ENCODE measurements at regions not wholly inside any gene's neighbourhood (a gene's known extent, or its start where the extent isn't known, plus 50 kb on each side); places are given as distances from the start of the nearest gene placed in this dataset.

DNA sequence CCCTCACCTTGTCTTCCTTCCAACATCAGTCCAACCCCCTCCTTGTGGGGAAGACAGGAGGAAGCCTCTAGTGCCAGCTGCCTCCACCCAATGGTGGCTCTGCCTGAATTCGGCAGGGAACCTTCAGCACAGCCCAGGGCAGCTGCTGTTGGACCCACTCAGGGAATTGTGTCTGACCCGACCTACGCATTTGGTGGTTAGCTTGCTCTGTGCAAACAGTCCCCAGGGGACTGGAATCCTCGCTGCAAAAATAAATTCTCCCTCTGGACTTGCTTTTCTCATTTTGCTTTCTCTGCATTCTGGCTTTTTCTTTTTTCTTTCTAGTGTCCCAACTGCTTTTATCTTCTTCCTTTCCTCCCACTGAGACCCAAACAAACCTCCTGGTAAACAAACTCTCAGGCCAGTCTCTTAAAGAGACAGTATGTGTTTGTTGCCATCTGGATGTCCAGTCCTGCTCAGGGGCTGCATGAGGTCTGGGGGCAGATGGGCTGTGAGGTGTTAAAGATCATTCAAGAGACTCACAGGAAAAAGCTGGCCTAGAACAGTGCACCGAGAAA is 137.7 kb upstream of the HAAO start:
- dilution Hi-C loops (cut with MboI; ENCODE audit: extremely low pct_ligation_motif_present, low sequenced_read_pairs), result no loop called here
- Histone ChIP-seq H3K36me3 (ENCODE audit: control insufficient read depth in 2 of 2, extremely low read depth in 1 of 2, insufficient read depth in 2 of 2, low read length in 2 of 2) (no peaks in the 10 kb centered on the region), H3K9ac (replicated peaks; ENCODE audit: extremely low read depth, insufficient read depth, low read length) (no peak overlapping the region), H2AFZ (ENCODE audit: low read depth, low read length) (peak overlapping the region; percentile 29), H3K27me3 (ENCODE audit: control insufficient read depth in 2 of 2, insufficient read depth in 2 of 2, low read length in 2 of 2) (no peaks in the 10 kb centered on the region), H3K4me3 (replicated peaks in 1 of 3; ENCODE audit: insufficient read depth in 1 of 3, low read depth in 1 of 3, low read length in 3 of 3) (no peak overlapping the region), H3K4me2 (ENCODE audit: insufficient read depth, low read length) (no peak overlapping the region), H3K79me2 (ENCODE audit: control insufficient read depth, insufficient read depth, low read length) (no peaks in the 10 kb centered on the region), H3K9me1 (replicated peaks; ENCODE audit: control insufficient read depth, extremely low read depth, insufficient read depth, low read length) (no peaks in the 10 kb centered on the region), H3K9me3 (replicated peaks; ENCODE audit: control insufficient read depth, insufficient read depth, low read length) (no peaks in the 10 kb centered on the region), H3K27ac (ENCODE audit: insufficient read depth, low read depth, low read length) (no peak overlapping the region), H3K4me1 (ENCODE audit: control insufficient read depth, extremely low read depth, insufficient read depth, low read length) (peaks cover 41% of the 10 kb centered on the region), H4K20me1 (replicated peaks; ENCODE audit: control insufficient read depth, extremely low read depth, insufficient read depth, low read length) (no peaks in the 10 kb centered on the region)
- intact Hi-C loops (cut with micrococcal nuclease), result no loop called here
- no peak for TF ChIP-seq GATA2 (IDR thresholded peaks at IDR 0.05; ENCODE audit: insufficient read depth, insufficient read length, low read depth, low read length)
- no peak for TF ChIP-seq EZH2 (IDR thresholded peaks at IDR 0.05; ENCODE audit: borderline replicate concordance, low read depth, low read length, severe bottlenecking)
- no peak for TF ChIP-seq POLR2A (IDR thresholded peaks at IDR 0.05; ENCODE audit: low read depth, low read length)
- TF ChIP-seq MYC (IDR thresholded peaks at IDR 0.05; ENCODE audit: low read depth, low read length), result no peak
- TF ChIP-seq, protein P1, sequence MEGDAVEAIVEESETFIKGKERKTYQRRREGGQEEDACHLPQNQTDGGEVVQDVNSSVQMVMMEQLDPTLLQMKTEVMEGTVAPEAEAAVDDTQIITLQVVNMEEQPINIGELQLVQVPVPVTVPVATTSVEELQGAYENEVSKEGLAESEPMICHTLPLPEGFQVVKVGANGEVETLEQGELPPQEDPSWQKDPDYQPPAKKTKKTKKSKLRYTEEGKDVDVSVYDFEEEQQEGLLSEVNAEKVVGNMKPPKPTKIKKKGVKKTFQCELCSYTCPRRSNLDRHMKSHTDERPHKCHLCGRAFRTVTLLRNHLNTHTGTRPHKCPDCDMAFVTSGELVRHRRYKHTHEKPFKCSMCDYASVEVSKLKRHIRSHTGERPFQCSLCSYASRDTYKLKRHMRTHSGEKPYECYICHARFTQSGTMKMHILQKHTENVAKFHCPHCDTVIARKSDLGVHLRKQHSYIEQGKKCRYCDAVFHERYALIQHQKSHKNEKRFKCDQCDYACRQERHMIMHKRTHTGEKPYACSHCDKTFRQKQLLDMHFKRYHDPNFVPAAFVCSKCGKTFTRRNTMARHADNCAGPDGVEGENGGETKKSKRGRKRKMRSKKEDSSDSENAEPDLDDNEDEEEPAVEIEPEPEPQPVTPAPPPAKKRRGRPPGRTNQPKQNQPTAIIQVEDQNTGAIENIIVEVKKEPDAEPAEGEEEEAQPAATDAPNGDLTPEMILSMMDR (IDR thresholded peaks at IDR 0.05; ENCODE audit: extremely low read depth in 1 of 2, insufficient read depth in 1 of 2, low read depth in 1 of 2, low read length in 2 of 2), result no peak
- peak; percentile 55 for FAIRE-seq
- BruUV-seq (replicated peaks), result no TSS peak
- POLR2A ChIA-PET, result no interaction called here
- CTCF ChIA-PET, result interaction anchor here (0.6 to 1.7 kb wide), 4 partner anchors 9 to 143 kb away, joined by 3 to 7 read pairs (median 3); no protein-coding TSS in a partner anchor
- DNase-seq (ENCODE audit: low read depth, low spot score), result no peak

DNA sequence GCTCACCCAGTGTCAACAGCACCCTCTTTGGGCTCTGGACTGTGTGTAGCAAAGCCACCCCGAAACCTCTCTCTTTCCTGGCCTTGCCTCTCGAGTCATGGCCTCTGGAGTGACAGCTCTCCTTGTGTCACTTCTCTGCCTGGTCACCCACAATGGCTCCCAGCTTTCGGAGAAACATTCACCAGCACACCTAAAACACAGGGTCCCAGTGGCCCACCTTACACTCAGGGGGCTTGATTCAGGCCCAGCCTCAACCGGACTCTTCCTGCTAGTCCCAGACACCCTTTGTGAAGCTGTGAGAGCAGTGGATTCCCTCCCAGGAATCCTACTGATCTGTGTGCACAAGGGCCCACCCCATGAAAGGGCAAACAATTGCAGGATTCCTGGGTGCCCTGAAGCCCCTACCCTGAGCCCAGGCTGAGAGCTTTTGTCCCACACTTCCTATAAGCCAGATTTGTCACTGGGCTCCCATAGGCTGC is 137.2 kb upstream of the HAAO start:
- ChIA-PET POLR2A (interaction anchor here (1.0 kb wide), 1 partner anchor 50 kb away, joined by 3 read pairs; no protein-coding TSS in a partner anchor), CTCF (interaction anchor here (0.6 to 1.9 kb wide), 10 partner anchors 9 to 555 kb away, joined by 3 to 7 read pairs (median 4); no protein-coding TSS in a partner anchor)
- FAIRE-seq (no peak), DNase-seq (ENCODE audit: low read depth, low spot score) (no peak)
- Histone ChIP-seq H3K9me1 (replicated peaks; ENCODE audit: control insufficient read depth, extremely low read depth, insufficient read depth, low read length) (no peaks in the 10 kb centered on the region), H3K79me2 (ENCODE audit: control insufficient read depth, insufficient read depth, low read length) (no peaks in the 10 kb centered on the region), H3K9me3 (replicated peaks; ENCODE audit: control insufficient read depth, insufficient read depth, low read length) (no peaks in the 10 kb centered on the region), H3K9ac (replicated peaks; ENCODE audit: extremely low read depth, insufficient read depth, low read length) (no peak overlapping the region), H3K36me3 (ENCODE audit: control insufficient read depth in 2 of 2, extremely low read depth in 1 of 2, insufficient read depth in 2 of 2, low read length in 2 of 2) (no peaks in the 10 kb centered on the region), H3K27ac (ENCODE audit: insufficient read depth, low read depth, low read length) (no peak overlapping the region), H3K4me3 (replicated peaks in 1 of 3; ENCODE audit: insufficient read depth in 1 of 3, low read depth in 1 of 3, low read length in 3 of 3) (no peak overlapping the region), H4K20me1 (replicated peaks; ENCODE audit: control insufficient read depth, extremely low read depth, insufficient read depth, low read length) (no peaks in the 10 kb centered on the region), H3K27me3 (ENCODE audit: control insufficient read depth in 2 of 2, insufficient read depth in 2 of 2, low read length in 2 of 2) (no peaks in the 10 kb centered on the region), H2AFZ (ENCODE audit: low read depth, low read length) (peak overlapping the region; percentile 29), H3K4me2 (ENCODE audit: insufficient read depth, low read length) (no peak overlapping the region), H3K4me1 (ENCODE audit: control insufficient read depth, extremely low read depth, insufficient read depth, low read length) (peaks cover 44% of the 10 kb centered on the region)
- intact Hi-C loops (cut with micrococcal nuclease), result loop anchor here (1.0 kb wide), 1 partner anchor 70 kb away; no protein-coding TSS in a partner anchor
- TF ChIP-seq, protein P1 (IDR thresholded peaks at IDR 0.05; ENCODE audit: extremely low read depth in 1 of 2, insufficient read depth in 1 of 2, low read depth in 1 of 2, low read length in 2 of 2), result no peak
- TF ChIP-seq POLR2A (IDR thresholded peaks at IDR 0.05; ENCODE audit: low read depth, low read length) (no peak), FOS (IDR thresholded peaks at IDR 0.05; ENCODE audit: borderline replicate concordance, insufficient read depth, low read length) (no peak), JUN (IDR thresholded peaks at IDR 0.05; ENCODE audit: borderline replicate concordance, insufficient read depth, insufficient read length, low read depth) (no peak)
- TF ChIP-seq, protein P2, sequence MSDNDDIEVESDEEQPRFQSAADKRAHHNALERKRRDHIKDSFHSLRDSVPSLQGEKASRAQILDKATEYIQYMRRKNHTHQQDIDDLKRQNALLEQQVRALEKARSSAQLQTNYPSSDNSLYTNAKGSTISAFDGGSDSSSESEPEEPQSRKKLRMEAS (IDR thresholded peaks at IDR 0.05; ENCODE audit: insufficient read depth, insufficient read length), result no peak
- no TSS peak for BruUV-seq (replicated peaks)
- dilution Hi-C loops (cut with MboI; ENCODE audit: extremely low pct_ligation_motif_present, low sequenced_read_pairs), result no loop called here

Data from endothelial cell of umbilical vein (primary cell).